BJ (cell line): ENCODE measurements at regions not wholly inside any gene's neighbourhood (a gene's known extent, or its start where the extent isn't known, plus 50 kb on each side); places are given as distances from the start of the nearest gene placed in this dataset.

Source experiments
- CTCF ChIA-PET: fragments of 350-600 bp; formaldehyde crosslinking; extraction: SDS; loops from one replicate; lab custom pipeline; 2021; ENCODE audit warnings: antibody characterized with exemption, inconsistent platforms; lab: Yijun Ruan, JAX
- POLR2A ChIA-PET: fragments of 300-600 bp; sonication (Branson Sonifier 250); formaldehyde crosslinking; extraction: SDS; loops from one replicate; lab custom pipeline; 2021; ENCODE audit warnings: antibody characterized with exemption; lab: Charles Lee
- DNase-seq: peaks from one replicate; pipeline ENCODE4 v3.0.0-alpha.2; 2011; ENCODE audit warnings: low read depth
- H3K27me3 ChIP-seq: 2 replicates; pipeline ENCODE4 v1.6.0; 2011; ENCODE audit warnings: low read length; ENCODE audit not compliant: control insufficient read depth, insufficient read depth
- H3K36me3 ChIP-seq: 2 replicates; pipeline ENCODE4 v1.5.1; 2011; ENCODE audit warnings: low read length; ENCODE audit not compliant: control insufficient read depth, insufficient read depth
- H3K4me3 ChIP-seq: 2 replicates; pipeline ENCODE4 v1.5.1; 2011; ENCODE audit warnings: low read depth, mild to moderate bottlenecking, control low read depth, low read length
- CTCF ChIP-seq: IDR thresholded peaks from 2 replicates; pipeline ENCODE4 v1.5.1; 2011; ENCODE audit warnings: low read depth, mild to moderate bottlenecking, control low read depth, inconsistent platforms, low read length, moderate library complexity; ENCODE audit not compliant: insufficient read depth

- POLR2A ChIA-PET = no interaction called here
- H3K27me3 ChIP-seq = no peaks in the 10 kb centered on the region
- no peak for DNase-seq
- H3K4me3 ChIP-seq = no peak overlapping the region
- CTCF ChIA-PET = no interaction called here
- no peak for TF ChIP-seq CTCF
- H3K36me3 ChIP-seq = no peaks in the 10 kb centered on the region
Observed at GRCh38 chr20:55919956-55920355, 85.4 kb downstream of the CBLN4 start.

- TF ChIP-seq CTCF = no peak
Observed at GRCh38 chr20:55919319-55919718, 86.0 kb downstream of the CBLN4 start.

GRCh38 chr20:55918471-55918870 lies 86.8 kb downstream of the CBLN4 start:
- POLR2A ChIA-PET = no interaction called here
- no peak for TF ChIP-seq CTCF
- H3K36me3 ChIP-seq = no peaks in the 10 kb centered on the region

More at GRCh38 chr20:55919319-55919718, 86.0 kb downstream of the CBLN4 start:
- POLR2A ChIA-PET = no interaction called here
- no peak for DNase-seq
- Histone ChIP-seq H3K36me3 (no peaks in the 10 kb centered on the region), H3K4me3 (no peak overlapping the region), H3K27me3 (no peaks in the 10 kb centered on the region)
- CTCF ChIA-PET = no interaction called here

GRCh38 chr20:55893031-55893430 lies 112.3 kb downstream of the CBLN4 start:
- ChIA-PET POLR2A (no interaction called here), CTCF (no interaction called here)

More at GRCh38 chr20:55918471-55918870, 86.8 kb downstream of the CBLN4 start:
- H3K27me3 ChIP-seq = no peaks in the 10 kb centered on the region
- no peak overlapping the region for H3K4me3 ChIP-seq
- no peak for DNase-seq
- CTCF ChIA-PET = no interaction called here

GRCh38 chr20:55888685-55889084 lies 116.6 kb downstream of the CBLN4 start:
- TF ChIP-seq CTCF = no peak
- ChIA-PET POLR2A (no interaction called here), CTCF (interaction anchor here (0.5 kb wide), 1 partner anchor 44 kb away, joined by 3 read pairs; no protein-coding TSS in a partner anchor)
- no peak for DNase-seq
- no peak overlapping the region for H3K4me3 ChIP-seq
- no peaks in the 10 kb centered on the region for H3K27me3 ChIP-seq
- H3K36me3 ChIP-seq = no peaks in the 10 kb centered on the region

More at GRCh38 chr20:55893031-55893430, 112.3 kb downstream of the CBLN4 start:
- H3K27me3 ChIP-seq = no peaks in the 10 kb centered on the region
- no peak for TF ChIP-seq CTCF
- no peak for DNase-seq
- no peaks in the 10 kb centered on the region for H3K36me3 ChIP-seq
- H3K4me3 ChIP-seq = no peak overlapping the region
